H9 (cell line): ENCODE measurements at regions not wholly inside any gene's neighbourhood (a gene's known extent, or its start where the extent isn't known, plus 50 kb on each side); places are given as distances from the start of the nearest gene placed in this dataset.

Experiments used
- DNase-seq: peaks from one replicate; pipeline ENCODE4 v3.0.0-alpha.2; 2017
- H2AFZ ChIP-seq: one replicate; pipeline ENCODE4 v1.6.1; 2013; ENCODE audit warnings: mild to moderate bottlenecking, low read length, control low read depth, moderate library complexity
- H2AK5ac ChIP-seq: 2 replicates; pipeline ENCODE4 v1.6.1; 2013; ENCODE audit warnings: low read length, control low read depth, mixed read lengths; ENCODE audit not compliant: insufficient read length
- H2BK120ac ChIP-seq: one replicate; pipeline ENCODE4 v1.6.1; 2013; ENCODE audit warnings: low read depth, mild to moderate bottlenecking, low read length, control low read depth, inconsistent platforms; ENCODE audit not compliant: poor library complexity, severe bottlenecking
- H2BK12ac ChIP-seq: 2 replicates; pipeline ENCODE4 v1.6.1; 2013; ENCODE audit warnings: low read length, control low read depth, mixed read lengths, low read depth; ENCODE audit not compliant: insufficient read length
- H2BK15ac ChIP-seq: 2 replicates; pipeline ENCODE4 v1.6.1; 2013; ENCODE audit warnings: low read depth, low read length, control low read depth
- H2BK20ac ChIP-seq: one replicate; pipeline ENCODE4 v1.6.1; 2013; ENCODE audit warnings: low read depth, mild to moderate bottlenecking, low read length, control low read depth, inconsistent platforms; ENCODE audit not compliant: poor library complexity, severe bottlenecking
- H2BK5ac ChIP-seq: 2 replicates; pipeline ENCODE4 v1.6.1; 2013; ENCODE audit warnings: low read length, control low read depth, mixed read lengths; ENCODE audit not compliant: insufficient read length
- H3K14ac ChIP-seq: 2 replicates; pipeline ENCODE4 v1.6.1; 2013; ENCODE audit warnings: low read length, control low read depth; ENCODE audit not compliant: insufficient read depth
- H3K18ac ChIP-seq: 2 replicates; pipeline ENCODE4 v1.6.1; 2013; ENCODE audit warnings: low read depth, mild to moderate bottlenecking, mixed read lengths, low read length, control low read depth; ENCODE audit not compliant: insufficient read length
- H3K23ac ChIP-seq: 2 replicates; pipeline ENCODE4 v1.6.1; 2013; ENCODE audit warnings: low read length, control low read depth, mixed read lengths, low read depth; ENCODE audit not compliant: insufficient read length
- H3K23me2 ChIP-seq: 2 replicates; pipeline ENCODE4 v1.6.1; 2013; ENCODE audit warnings: low read depth, mild to moderate bottlenecking, mixed read lengths, low read length, control low read depth; ENCODE audit not compliant: insufficient read length, poor library complexity, severe bottlenecking
- H3K27ac ChIP-seq: 2 replicates; pipeline ENCODE4 v1.5.1; 2013; ENCODE audit warnings: low read length, control low read depth, mixed read lengths, low read depth; ENCODE audit not compliant: insufficient read length
- H3K27me3 ChIP-seq: 2 replicates; pipeline ENCODE4 v1.6.1; 2013; ENCODE audit warnings: low read length, control low read depth, inconsistent platforms; ENCODE audit not compliant: insufficient read depth
- H3K4ac ChIP-seq: 2 replicates; pipeline ENCODE4 v1.6.1; 2013; ENCODE audit warnings: low read depth, mild to moderate bottlenecking, control low read depth, inconsistent platforms, low read length, moderate library complexity
- H3K4me1 ChIP-seq: 2 replicates; pipeline ENCODE4 v1.6.1; 2013; ENCODE audit warnings: low read length, control low read depth, inconsistent platforms; ENCODE audit not compliant: insufficient read depth
- H3K4me2 ChIP-seq: 2 replicates; pipeline ENCODE4 v1.6.1; 2013; ENCODE audit warnings: low read length, control low read depth, mixed read lengths; ENCODE audit not compliant: insufficient read length, insufficient read depth
- H3K56ac ChIP-seq: 2 replicates; pipeline ENCODE4 v1.6.1; 2013; ENCODE audit warnings: low read depth, mild to moderate bottlenecking, mixed read lengths, low read length, control low read depth; ENCODE audit not compliant: insufficient read length
- H3K79me1 ChIP-seq: 2 replicates; pipeline ENCODE4 v1.6.1; 2013; ENCODE audit warnings: low read depth, mild to moderate bottlenecking, moderate library complexity, low read length, control low read depth, inconsistent platforms; ENCODE audit not compliant: insufficient read depth, poor library complexity, severe bottlenecking
- H3K79me2 ChIP-seq: 2 replicates; pipeline ENCODE4 v1.6.1; 2013; ENCODE audit warnings: low read length, control low read depth, inconsistent platforms; ENCODE audit not compliant: insufficient read depth
- H3K9ac ChIP-seq: 2 replicates; pipeline ENCODE4 v1.6.1; 2013; ENCODE audit warnings: low read length, control low read depth, mixed read lengths; ENCODE audit not compliant: insufficient read length; ENCODE audit errors: extremely low read depth
- H3K9me3 ChIP-seq: one replicate; pipeline ENCODE4 v1.6.1; 2013; ENCODE audit warnings: low read depth, low read length, inconsistent platforms; ENCODE audit not compliant: control insufficient read depth
- H3T11ph ChIP-seq: one replicate; pipeline ENCODE4 v1.6.1; 2013; ENCODE audit warnings: mild to moderate bottlenecking, low read length, control low read depth, inconsistent platforms
- H4K20me1 ChIP-seq: one replicate; pipeline ENCODE4 v1.6.1; 2013; ENCODE audit not compliant: control insufficient read depth, insufficient read length, insufficient read depth
- H4K5ac ChIP-seq: 2 replicates; pipeline ENCODE4 v1.6.1; 2013; ENCODE audit warnings: low read depth, mild to moderate bottlenecking, mixed read lengths, low read length, control low read depth; ENCODE audit not compliant: insufficient read length
- H4K8ac ChIP-seq: replicated peaks from 2 replicates; pipeline ENCODE4 v1.6.1; 2013; ENCODE audit warnings: low read length, control low read depth, mixed read lengths, low read depth; ENCODE audit not compliant: insufficient read length
- H4K91ac ChIP-seq: 2 replicates; pipeline ENCODE4 v1.6.1; 2013; ENCODE audit warnings: low read depth, mild to moderate bottlenecking, moderate library complexity, mixed read lengths, low read length, control low read depth; ENCODE audit not compliant: insufficient read length
- H3K27ac Mint-ChIP-seq, 3 experiments: 2 replicates in 2 of 3; 3 replicates in 1 of 3; pipeline ENCODE4 v1.8.0; 2020 to 2021; ENCODE audit warnings: mixed read lengths in 3 of 3, mild to moderate bottlenecking in 1 of 3, moderate library complexity in 1 of 3
- H3K27me3 Mint-ChIP-seq: 2 replicates; pipeline ENCODE4 v1.8.0; 2021; ENCODE audit warnings: low read depth, mild to moderate bottlenecking, moderate library complexity, mixed read lengths
- H3K36me3 Mint-ChIP-seq, 3 experiments: 2 replicates in 2 of 3; 3 replicates in 1 of 3; pipeline ENCODE4 v1.8.0; 2020 to 2021; ENCODE audit warnings: low read depth in 3 of 3, mixed read lengths in 3 of 3; ENCODE audit not compliant: insufficient read depth in 1 of 3
- H3K4me1 Mint-ChIP-seq, 2 experiments: 2 replicates each; pipeline ENCODE4 v1.8.0; 2020; ENCODE audit warnings: mixed read lengths in 2 of 2
- H3K4me3 Mint-ChIP-seq, 2 experiments: 2 replicates in 1 of 2; 3 replicates in 1 of 2; pipeline ENCODE4 v1.8.0; 2020 to 2021; ENCODE audit warnings: mild to moderate bottlenecking in 2 of 2, mixed read lengths in 2 of 2, moderate library complexity in 1 of 2
- H3K9me3 Mint-ChIP-seq, 2 experiments: 2 replicates in 1 of 2; 3 replicates in 1 of 2; pipeline ENCODE4 v1.8.0; 2020; ENCODE audit warnings: mild to moderate bottlenecking in 2 of 2, mixed read lengths in 2 of 2, moderate library complexity in 1 of 2
- WGBS: extraction: QIAGEN DNeasy Blood & Tissue Kit; methylation state at CpG from one replicate; pipeline ENCODE4 v1.1.7; 2013; ENCODE audit warnings: missing lambda C conversion rate, low lambda C conversion rate, mixed read lengths; ENCODE audit not compliant: insufficient read length; ENCODE audit errors: extremely low coverage; 5-methylcytosine and 5-hydroxymethylcytosine counted together
- TF ChIP-seq, protein P1 (sequence below): fragments of 200-600 bp; sonication (generic); conservative IDR thresholded peaks from 3 replicates; pipeline ENCODE4 v1.8.0; 2021; ENCODE audit warnings: antibody characterized with exemption, mild to moderate bottlenecking

DNA sequence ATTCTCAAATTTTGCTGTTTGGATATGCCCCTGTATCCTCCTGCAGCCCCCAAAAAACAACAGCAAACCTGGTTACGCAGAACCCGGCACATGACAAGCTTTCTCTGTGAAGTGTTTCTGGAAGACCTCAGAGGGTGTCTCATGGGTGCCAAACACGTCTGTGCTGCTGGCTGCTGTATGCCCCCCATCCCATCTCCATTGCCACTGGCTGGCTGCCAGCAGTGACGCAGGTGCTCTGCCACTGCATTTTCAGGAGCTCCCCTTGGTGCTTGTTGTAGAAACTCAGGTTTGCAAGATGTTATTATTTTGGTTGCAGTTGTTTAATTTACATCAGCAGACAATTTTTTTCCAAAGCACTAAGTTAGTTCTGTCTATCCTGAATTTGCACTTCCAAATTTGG is 166.4 kb upstream of the FANCL start:
- H3K9ac ChIP-seq, result no peak overlapping the region
- no peaks in the 10 kb centered on the region for H3K9me3 ChIP-seq
- no peak overlapping the region for H3K27ac Mint-ChIP-seq
- no peak overlapping the region for H3K27ac ChIP-seq
- H3K36me3 Mint-ChIP-seq, result no peaks in the 10 kb centered on the region
- H3K4me3 Mint-ChIP-seq, result no peak overlapping the region
- no peak overlapping the region for H4K8ac ChIP-seq
- H2BK15ac ChIP-seq, result no peak overlapping the region
- no peak overlapping the region for H3K56ac ChIP-seq
- H3K4me1 ChIP-seq, result no peaks in the 10 kb centered on the region
- no peak overlapping the region for H3K18ac ChIP-seq
- no peaks in the 10 kb centered on the region for H4K20me1 ChIP-seq
- TF ChIP-seq, protein P1, sequence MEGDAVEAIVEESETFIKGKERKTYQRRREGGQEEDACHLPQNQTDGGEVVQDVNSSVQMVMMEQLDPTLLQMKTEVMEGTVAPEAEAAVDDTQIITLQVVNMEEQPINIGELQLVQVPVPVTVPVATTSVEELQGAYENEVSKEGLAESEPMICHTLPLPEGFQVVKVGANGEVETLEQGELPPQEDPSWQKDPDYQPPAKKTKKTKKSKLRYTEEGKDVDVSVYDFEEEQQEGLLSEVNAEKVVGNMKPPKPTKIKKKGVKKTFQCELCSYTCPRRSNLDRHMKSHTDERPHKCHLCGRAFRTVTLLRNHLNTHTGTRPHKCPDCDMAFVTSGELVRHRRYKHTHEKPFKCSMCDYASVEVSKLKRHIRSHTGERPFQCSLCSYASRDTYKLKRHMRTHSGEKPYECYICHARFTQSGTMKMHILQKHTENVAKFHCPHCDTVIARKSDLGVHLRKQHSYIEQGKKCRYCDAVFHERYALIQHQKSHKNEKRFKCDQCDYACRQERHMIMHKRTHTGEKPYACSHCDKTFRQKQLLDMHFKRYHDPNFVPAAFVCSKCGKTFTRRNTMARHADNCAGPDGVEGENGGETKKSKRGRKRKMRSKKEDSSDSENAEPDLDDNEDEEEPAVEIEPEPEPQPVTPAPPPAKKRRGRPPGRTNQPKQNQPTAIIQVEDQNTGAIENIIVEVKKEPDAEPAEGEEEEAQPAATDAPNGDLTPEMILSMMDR, result no peak
- no peak overlapping the region for H4K91ac ChIP-seq
- WGBS, result no CpG with 5 or more reads among the region's 4 CpGs
- no peak overlapping the region for H2BK12ac ChIP-seq
- no peak overlapping the region for H3K23ac ChIP-seq
- H3K23me2 ChIP-seq, result no peaks in the 10 kb centered on the region
- H3K4me1 Mint-ChIP-seq, result no peaks in the 10 kb centered on the region
- no peak for DNase-seq
- no peak overlapping the region for H3T11ph ChIP-seq
- H2BK20ac ChIP-seq, result no peak overlapping the region
- no peak overlapping the region for H2AFZ ChIP-seq
- no peaks in the 10 kb centered on the region for H3K79me1 ChIP-seq
- no peak overlapping the region for H3K14ac ChIP-seq
- no peaks in the 10 kb centered on the region for H3K27me3 ChIP-seq
- H3K79me2 ChIP-seq, result no peaks in the 10 kb centered on the region
- H4K5ac ChIP-seq, result no peak overlapping the region
- H3K27me3 Mint-ChIP-seq, result no peaks in the 10 kb centered on the region
- no peak overlapping the region for H2BK120ac ChIP-seq
- no peak overlapping the region for H2BK5ac ChIP-seq
- no peak overlapping the region for H2AK5ac ChIP-seq
- H3K9me3 Mint-ChIP-seq, result no peaks in the 10 kb centered on the region
- no peak overlapping the region for H3K4me2 ChIP-seq
- no peak overlapping the region for H3K4ac ChIP-seq
